ENCODE measurements at regions not wholly inside any gene's neighbourhood (a gene's known extent, or its start where the extent isn't known, plus 50 kb on each side); places are given as distances from the start of the nearest gene placed in this dataset.

- TF ChIP-seq POLR2A (IDR thresholded peaks at IDR 0.05) (no peak), CTCF (IDR thresholded peaks at IDR 0.05) (no peak)
Measured at GRCh38 chr13:58059624-58060023, 428.1 kb downstream of the PCDH17 start.
